T-helper 1 cell treated with Interleukin-12 subunit alpha and Interleukin-12 subunit beta and Interleukin-4 antibody, amounts not matched to agents 30 ng/mL and 1 ng/mL, for 36 hours (primary cell): ENCODE measurements at regions not wholly inside any gene's neighbourhood (a gene's known extent, or its start where the extent isn't known, plus 50 kb on each side); places are given as distances from the start of the nearest gene placed in this dataset.

Experiments used
- intact Hi-C: fragments of 100-400 bp; cut with micrococcal nuclease; formaldehyde crosslinking; loops from one replicate; pipeline ENCODE4 v1.15.1; 2024

GRCh38 chr15:39228889-39229288 is 352.0 kb upstream of the THBS1 start:
- intact Hi-C loops: no loop called here

GRCh38 chr15:39230205-39230907 is 350.5 kb upstream of the THBS1 start:
- intact Hi-C loops: no loop called here

GRCh38 chr15:39230908-39231285 is 350.0 kb upstream of the THBS1 start:
- intact Hi-C loops: no loop called here

- intact Hi-C loops: no loop called here
Measured at GRCh38 chr15:39232512-39232911, 348.4 kb upstream of the THBS1 start.

- intact Hi-C loops: no loop called here
Measured at GRCh38 chr15:39235084-39235795, 345.6 kb upstream of the THBS1 start.

GRCh38 chr15:39236375-39236774 is 344.5 kb upstream of the THBS1 start:
- intact Hi-C loops: no loop called here

- intact Hi-C loops: no loop called here
Measured at GRCh38 chr15:39238443-39238842, 342.4 kb upstream of the THBS1 start.

GRCh38 chr15:39239562-39239961 is 341.3 kb upstream of the THBS1 start:
- intact Hi-C loops: no loop called here

GRCh38 chr15:39242345-39242744 is 338.5 kb upstream of the THBS1 start:
- intact Hi-C loops: no loop called here

GRCh38 chr15:39243396-39243795 is 337.5 kb upstream of the THBS1 start:
- intact Hi-C loops: no loop called here

- intact Hi-C loops: no loop called here
Measured at GRCh38 chr15:39244776-39245175, 336.1 kb upstream of the THBS1 start.

- intact Hi-C loops: no loop called here
Measured at GRCh38 chr15:39246523-39246922, 334.4 kb upstream of the THBS1 start.

- intact Hi-C loops: no loop called here
Measured at GRCh38 chr15:39247574-39247973, 333.3 kb upstream of the THBS1 start.

GRCh38 chr15:39248204-39248603 is 332.7 kb upstream of the THBS1 start:
- intact Hi-C loops: no loop called here

GRCh38 chr15:39250001-39250400 is 330.9 kb upstream of the THBS1 start:
- intact Hi-C loops: no loop called here

- intact Hi-C loops: no loop called here
Measured at GRCh38 chr15:39250460-39251186, 330.3 kb upstream of the THBS1 start.

- intact Hi-C loops: no loop called here
Measured at GRCh38 chr15:39251413-39252133, 329.3 kb upstream of the THBS1 start.

- intact Hi-C loops: no loop called here
Measured at GRCh38 chr15:39252134-39252470, 328.8 kb upstream of the THBS1 start.

GRCh38 chr15:39253552-39253951 is 327.3 kb upstream of the THBS1 start:
- intact Hi-C loops: no loop called here

GRCh38 chr15:39254181-39254580 is 326.7 kb upstream of the THBS1 start:
- intact Hi-C loops: no loop called here

- intact Hi-C loops: no loop called here
Measured at GRCh38 chr15:39255760-39256159, 325.1 kb upstream of the THBS1 start.

GRCh38 chr15:39260391-39260790 is 320.5 kb upstream of the THBS1 start:
- intact Hi-C loops: loop anchor here (10.0 kb wide), 1 partner anchor 116 kb away; no protein-coding TSS in a partner anchor
